ENCODE measurements at regions not wholly inside any gene's neighbourhood (a gene's known extent, or its start where the extent isn't known, plus 50 kb on each side); places are given as distances from the start of the nearest gene placed in this dataset.

DNA sequence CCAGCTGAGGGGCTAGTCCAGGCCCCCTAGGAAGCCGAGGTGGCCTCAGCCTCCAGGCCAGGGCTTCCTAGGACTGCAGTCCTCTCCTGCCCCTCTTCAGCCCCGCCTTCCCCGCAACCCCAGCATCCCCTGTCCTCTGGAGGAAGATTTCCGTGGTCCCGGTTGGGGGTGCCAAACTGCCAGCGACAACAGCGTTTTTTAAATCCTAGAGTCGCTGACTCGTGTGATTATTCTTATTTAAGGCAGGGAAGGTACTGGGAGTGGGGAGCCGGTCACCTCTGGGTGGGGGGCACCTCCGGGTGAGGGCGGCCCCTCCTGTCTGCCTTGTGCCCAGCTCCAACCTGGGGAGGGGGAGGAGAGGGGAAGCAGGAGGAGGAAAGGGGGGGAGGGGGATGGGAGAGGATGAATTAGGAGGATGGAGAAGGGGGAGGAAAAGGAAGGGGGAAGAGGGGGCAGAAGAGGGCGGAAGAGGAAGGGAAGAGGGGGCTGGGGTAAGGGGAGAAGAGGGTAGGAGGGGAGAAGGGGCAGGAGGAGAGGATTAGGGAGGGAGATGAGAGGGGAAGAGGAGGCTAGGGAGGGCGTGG is 173.1 kb upstream of the IER5L start:
- H2BK15ac ChIP-seq (ENCODE audit: low read depth, poor library complexity, severe bottlenecking) = peak overlapping the region; percentile 62
- H4K8ac ChIP-seq (ENCODE audit: low read length) = peak overlapping the region; percentile 74
- no peak for DNase-seq
- H3K18ac ChIP-seq (ENCODE audit: low read depth in 1 of 2, low read length in 2 of 2) = peak overlapping the region; percentile 89 to 94
- peak overlapping the region; percentile 96 for H3K4me2 ChIP-seq (ENCODE audit: low read length, poor library complexity, severe bottlenecking)
- H4K91ac ChIP-seq (ENCODE audit: low read length) = peak overlapping the region; percentile 88
- H2BK12ac ChIP-seq (ENCODE audit: low read length in 2 of 2) = peak overlapping the region in 1 of 2 experiments; percentile 85
- peak overlapping the region; percentile 99 for H2BK120ac ChIP-seq (ENCODE audit: low read depth, low read length)
- H3K27me3 ChIP-seq (ENCODE audit: control insufficient read depth in 1 of 2, insufficient read depth in 1 of 2, low read length in 2 of 2) = no peaks in the 10 kb centered on the region
- H3K36me3 ChIP-seq (ENCODE audit: control insufficient read depth in 1 of 2, insufficient read depth in 2 of 2, low read depth in 1 of 2, low read length in 2 of 2) = no peaks in the 10 kb centered on the region
- H2AK5ac ChIP-seq (ENCODE audit: low read length, severe bottlenecking) = no peak overlapping the region
- H2AFZ ChIP-seq (ENCODE audit: low read depth, low read length) = no peak overlapping the region
- H3K9me3 ChIP-seq (ENCODE audit: control insufficient read depth, low read length) = peaks cover 12% of the 10 kb centered on the region
- no peak overlapping the region for H3K27ac ChIP-seq (ENCODE audit: low read length, poor library complexity, severe bottlenecking)
- peak overlapping the region in 1 of 2 experiments; percentile 74 for H3K14ac ChIP-seq (ENCODE audit: low read length in 2 of 2)
- H3K4me1 ChIP-seq (ENCODE audit: control insufficient read depth, insufficient read depth, low read depth, low read length) = peaks cover 30% of the 10 kb centered on the region
- H3K9ac ChIP-seq (ENCODE audit: low read length) = no peak overlapping the region
- H3K79me1 ChIP-seq (replicated peaks; ENCODE audit: low read length, poor library complexity, severe bottlenecking) = no peaks in the 10 kb centered on the region
- no peak overlapping the region for H3K4me3 ChIP-seq (ENCODE audit: insufficient read depth in 1 of 2, low read depth in 1 of 2, low read length in 2 of 2)
- H3K23ac ChIP-seq (ENCODE audit: low read length in 2 of 2) = no peak overlapping the region
- H2BK5ac ChIP-seq (ENCODE audit: low read depth, low read length, poor library complexity, severe bottlenecking) = no peak overlapping the region
- 7% methylated on average over 12 of the region's 14 CpGs for WGBS
- H3K4ac ChIP-seq (ENCODE audit: low read depth in 1 of 2, low read length in 2 of 2) = peak overlapping the region in 1 of 2 experiments; percentile 95

DNA sequence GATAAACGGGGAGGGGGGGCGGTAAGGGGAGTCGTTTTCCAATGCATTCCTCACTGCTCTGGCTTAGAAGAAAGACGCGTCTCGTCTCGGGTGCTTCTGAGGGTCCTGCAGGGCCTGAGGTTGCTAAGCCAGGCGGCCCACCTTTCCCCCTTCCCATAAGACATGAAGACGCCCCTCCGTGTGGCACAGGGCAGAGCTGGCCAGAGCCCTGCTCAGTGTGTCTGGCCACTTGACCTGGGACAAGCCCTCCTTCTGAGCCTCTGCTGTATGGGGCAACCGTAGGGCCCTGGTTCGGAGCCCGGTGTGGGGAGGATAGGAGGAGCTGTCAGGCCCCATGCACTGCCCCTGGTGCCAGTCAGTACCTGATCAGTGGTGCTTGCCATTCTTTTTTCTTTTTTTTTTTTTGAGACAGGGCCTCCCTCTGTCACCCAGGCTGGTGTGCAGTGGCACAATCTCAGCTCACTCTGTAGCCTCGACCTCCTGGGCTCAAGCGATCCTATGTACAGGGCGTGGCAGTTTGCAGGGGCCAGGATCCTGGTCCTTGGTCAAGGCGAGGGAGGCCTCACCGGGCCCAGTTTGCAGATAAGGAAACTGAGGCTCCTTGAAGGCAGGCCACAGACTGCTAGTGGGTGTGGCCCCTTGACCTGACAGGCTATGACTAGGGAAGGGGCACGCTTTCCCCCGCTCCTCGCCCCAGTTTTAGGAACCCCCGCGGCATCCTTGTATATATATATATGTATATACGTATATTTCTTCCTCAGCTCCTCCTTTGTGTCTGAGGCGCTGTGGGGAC is 172.3 kb upstream of the IER5L start:
- Histone ChIP-seq H2BK12ac (ENCODE audit: low read length in 2 of 2) (peak overlapping the region; percentile 94 to 97), H3K27me3 (ENCODE audit: control insufficient read depth in 1 of 2, insufficient read depth in 1 of 2, low read length in 2 of 2) (no peaks in the 10 kb centered on the region), H3K79me1 (replicated peaks; ENCODE audit: low read length, poor library complexity, severe bottlenecking) (no peaks in the 10 kb centered on the region), H3K4me1 (ENCODE audit: control insufficient read depth, insufficient read depth, low read depth, low read length) (peaks cover 30% of the 10 kb centered on the region), H3K4ac (ENCODE audit: low read depth in 1 of 2, low read length in 2 of 2) (peak overlapping the region; percentile 1 to 95), H3K9ac (ENCODE audit: low read length) (no peak overlapping the region), H2BK5ac (ENCODE audit: low read depth, low read length, poor library complexity, severe bottlenecking) (no peak overlapping the region), H3K23ac (ENCODE audit: low read length in 2 of 2) (no peak overlapping the region), H3K14ac (ENCODE audit: low read length in 2 of 2) (peak overlapping the region in 1 of 2 experiments; percentile 76), H3K4me2 (ENCODE audit: low read length, poor library complexity, severe bottlenecking) (no peak overlapping the region), H3K18ac (ENCODE audit: low read depth in 1 of 2, low read length in 2 of 2) (peak overlapping the region; percentile 40 to 94), H3K9me3 (ENCODE audit: control insufficient read depth, low read length) (peaks cover 4% of the 10 kb centered on the region), H3K36me3 (ENCODE audit: control insufficient read depth in 1 of 2, insufficient read depth in 2 of 2, low read depth in 1 of 2, low read length in 2 of 2) (no peaks in the 10 kb centered on the region), H2AK5ac (ENCODE audit: low read length, severe bottlenecking) (peak overlapping the region; percentile 70), H3K27ac (ENCODE audit: low read length, poor library complexity, severe bottlenecking) (no peak overlapping the region), H2AFZ (ENCODE audit: low read depth, low read length) (no peak overlapping the region), H2BK120ac (ENCODE audit: low read depth, low read length) (peak overlapping the region; percentile 69), H3K4me3 (ENCODE audit: insufficient read depth in 1 of 2, low read depth in 1 of 2, low read length in 2 of 2) (no peak overlapping the region), H4K91ac (ENCODE audit: low read length) (peak overlapping the region; percentile 90), H2BK15ac (ENCODE audit: low read depth, poor library complexity, severe bottlenecking) (peak overlapping the region; percentile 78), H4K8ac (ENCODE audit: low read length) (no peak overlapping the region)
- DNase-seq = no peak
- WGBS = 86% methylated on average over 18 of the region's 25 CpGs

DNA sequence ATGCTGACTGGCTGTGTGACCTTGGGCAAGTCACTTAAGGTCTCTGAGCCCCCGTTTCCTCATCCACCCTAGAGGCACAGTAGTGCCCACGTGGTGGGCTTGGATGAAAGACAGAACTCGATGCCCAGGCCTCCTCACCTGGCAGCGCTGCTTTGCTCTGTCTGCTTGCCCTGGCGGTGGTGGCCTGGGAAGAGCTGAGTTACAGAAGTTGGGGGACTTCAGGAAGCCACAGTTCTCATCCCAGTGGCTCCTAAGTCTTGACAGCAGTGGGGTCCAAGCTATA is 171.5 kb upstream of the IER5L start:
- Histone ChIP-seq H3K18ac (ENCODE audit: low read depth in 1 of 2, low read length in 2 of 2) (peak overlapping the region in 1 of 2 experiments; percentile 4), H2BK15ac (ENCODE audit: low read depth, poor library complexity, severe bottlenecking) (peak overlapping the region; percentile 92), H3K14ac (ENCODE audit: low read length in 2 of 2) (no peak overlapping the region), H2AFZ (ENCODE audit: low read depth, low read length) (no peak overlapping the region), H3K9ac (ENCODE audit: low read length) (no peak overlapping the region), H3K4ac (ENCODE audit: low read depth in 1 of 2, low read length in 2 of 2) (peak overlapping the region in 1 of 2 experiments; percentile 1), H2BK120ac (ENCODE audit: low read depth, low read length) (peak overlapping the region; percentile 55), H3K4me2 (ENCODE audit: low read length, poor library complexity, severe bottlenecking) (no peak overlapping the region), H3K9me3 (ENCODE audit: control insufficient read depth, low read length) (no peaks in the 10 kb centered on the region), H3K36me3 (ENCODE audit: control insufficient read depth in 1 of 2, insufficient read depth in 2 of 2, low read depth in 1 of 2, low read length in 2 of 2) (no peaks in the 10 kb centered on the region), H3K27ac (ENCODE audit: low read length, poor library complexity, severe bottlenecking) (no peak overlapping the region), H3K27me3 (ENCODE audit: control insufficient read depth in 1 of 2, insufficient read depth in 1 of 2, low read length in 2 of 2) (no peaks in the 10 kb centered on the region), H2AK5ac (ENCODE audit: low read length, severe bottlenecking) (peak overlapping the region; percentile 47), H3K4me1 (ENCODE audit: control insufficient read depth, insufficient read depth, low read depth, low read length) (peaks cover 30% of the 10 kb centered on the region), H3K23ac (ENCODE audit: low read length in 2 of 2) (no peak overlapping the region), H3K79me1 (replicated peaks; ENCODE audit: low read length, poor library complexity, severe bottlenecking) (no peaks in the 10 kb centered on the region), H4K8ac (ENCODE audit: low read length) (no peak overlapping the region), H3K4me3 (ENCODE audit: insufficient read depth in 1 of 2, low read depth in 1 of 2, low read length in 2 of 2) (no peak overlapping the region), H2BK5ac (ENCODE audit: low read depth, low read length, poor library complexity, severe bottlenecking) (no peak overlapping the region), H2BK12ac (ENCODE audit: low read length in 2 of 2) (peak overlapping the region; percentile 94 to 98), H4K91ac (ENCODE audit: low read length) (peak overlapping the region; percentile 72)
- 98% methylated on average over 5 of the region's 5 CpGs for WGBS
- DNase-seq = no peak

DNA sequence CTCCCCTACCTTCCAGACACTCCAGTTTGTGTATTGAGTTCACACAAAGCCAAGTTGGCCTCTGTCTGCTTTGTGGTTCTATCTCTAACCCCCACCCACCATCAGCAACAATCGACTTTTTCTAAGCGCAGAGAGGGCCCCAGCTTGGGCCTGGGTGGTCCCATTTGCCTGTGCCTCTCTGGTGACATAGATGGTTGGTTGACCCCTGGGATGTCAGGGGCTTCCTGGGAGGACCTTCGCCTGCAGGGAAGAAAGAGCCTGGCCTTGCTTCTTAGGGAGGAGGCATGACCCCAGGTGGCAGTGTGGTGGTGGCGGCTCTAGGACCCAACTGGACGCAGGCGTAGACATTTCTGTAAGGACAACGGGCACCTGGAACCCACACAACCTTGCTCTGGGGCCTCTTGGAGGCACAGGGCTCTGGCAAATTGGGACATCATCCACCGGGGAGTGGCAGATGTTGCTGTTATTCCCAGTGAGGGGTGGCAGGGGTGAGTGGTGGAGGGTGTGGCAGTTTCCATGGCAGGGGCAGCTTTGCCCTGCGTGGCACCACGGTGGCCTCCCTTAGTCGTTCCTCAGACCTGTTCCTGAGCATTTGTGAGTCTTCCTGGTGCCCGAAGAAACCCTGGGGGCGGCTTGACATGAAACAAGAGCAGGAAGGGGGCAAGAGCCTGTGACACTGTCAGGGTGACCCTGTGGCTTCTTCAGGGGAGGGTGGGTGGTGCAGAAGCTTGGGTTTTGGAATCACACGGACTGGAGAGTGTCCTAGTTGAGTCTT is 171.0 kb upstream of the IER5L start:
- 83% methylated on average over 14 of the region's 14 CpGs for WGBS
- no peaks in the 10 kb centered on the region for H3K36me3 ChIP-seq (ENCODE audit: control insufficient read depth in 1 of 2, insufficient read depth in 2 of 2, low read depth in 1 of 2, low read length in 2 of 2)
- no peak overlapping the region for H2BK5ac ChIP-seq (ENCODE audit: low read depth, low read length, poor library complexity, severe bottlenecking)

More for the DNA sequence above, 171.0 kb upstream of the IER5L start:
- Histone ChIP-seq H3K9ac (ENCODE audit: low read length) (no peak overlapping the region), H3K4ac (ENCODE audit: low read depth in 1 of 2, low read length in 2 of 2) (peak overlapping the region; percentile 1 to 67), H3K14ac (ENCODE audit: low read length in 2 of 2) (no peak overlapping the region), H3K27ac (ENCODE audit: low read length, poor library complexity, severe bottlenecking) (no peak overlapping the region), H3K23ac (ENCODE audit: low read length in 2 of 2) (no peak overlapping the region), H2AK5ac (ENCODE audit: low read length, severe bottlenecking) (peak overlapping the region; percentile 47), H2AFZ (ENCODE audit: low read depth, low read length) (no peak overlapping the region), H2BK12ac (ENCODE audit: low read length in 2 of 2) (peak overlapping the region; percentile 94 to 98), H3K9me3 (ENCODE audit: control insufficient read depth, low read length) (no peaks in the 10 kb centered on the region), H3K27me3 (ENCODE audit: control insufficient read depth in 1 of 2, insufficient read depth in 1 of 2, low read length in 2 of 2) (no peaks in the 10 kb centered on the region), H3K79me1 (replicated peaks; ENCODE audit: low read length, poor library complexity, severe bottlenecking) (no peaks in the 10 kb centered on the region), H2BK15ac (ENCODE audit: low read depth, poor library complexity, severe bottlenecking) (peak overlapping the region; percentile 92), H4K8ac (ENCODE audit: low read length) (no peak overlapping the region), H3K4me3 (ENCODE audit: insufficient read depth in 1 of 2, low read depth in 1 of 2, low read length in 2 of 2) (no peak overlapping the region), H2BK120ac (ENCODE audit: low read depth, low read length) (peak overlapping the region; percentile 43), H3K4me1 (ENCODE audit: control insufficient read depth, insufficient read depth, low read depth, low read length) (peaks cover 31% of the 10 kb centered on the region), H3K18ac (ENCODE audit: low read depth in 1 of 2, low read length in 2 of 2) (peak overlapping the region; percentile 6 to 78), H3K4me2 (ENCODE audit: low read length, poor library complexity, severe bottlenecking) (no peak overlapping the region), H4K91ac (ENCODE audit: low read length) (peak overlapping the region; percentile 72)
- DNase-seq = no peak

Data from mesenchymal stem cell (in vitro differentiated cells and primary cell).